OCI-LY1 (cell line): ENCODE measurements at regions not wholly inside any gene's neighbourhood (a gene's known extent, or its start where the extent isn't known, plus 50 kb on each side); places are given as distances from the start of the nearest gene placed in this dataset.
A peak's percentile ranks its signal among the peaks of the same experiment; 100 is the strongest.
"Not testable (repeated sequence)": the region's sequence is repeated elsewhere in the genome, so short reads cannot be mapped to it uniquely, and the experiment has no call there.

Experiments
- H2AFZ ChIP-seq: fragments of 200-600 bp; sonication (generic), shearing (Covaris generic); 2 replicates; pipeline ENCODE4 v1.6.0; 2014; ENCODE audit warnings: antibody characterized with exemption, mild to moderate bottlenecking, low read length
- H3F3A ChIP-seq: fragments of 200-600 bp; sonication (generic), shearing (Covaris generic); 2 replicates; pipeline ENCODE4 v1.6.0; 2014; ENCODE audit warnings: mild to moderate bottlenecking, antibody characterized with exemption, low read length, moderate library complexity; ENCODE audit not compliant: insufficient read depth
- H3K27ac ChIP-seq: fragments of 200-600 bp; sonication (generic); 2 replicates; pipeline ENCODE4 v1.5.1; 2014; ENCODE audit warnings: low read length, mixed run types, mild to moderate bottlenecking, low read depth; ENCODE audit not compliant: poor library complexity, severe bottlenecking
- H3K27me3 ChIP-seq: fragments of 200-600 bp; sonication (generic); 2 replicates; pipeline ENCODE4 v1.6.0; 2014; ENCODE audit warnings: antibody characterized with exemption, mild to moderate bottlenecking, low read length, moderate library complexity; ENCODE audit not compliant: insufficient read depth
- H3K36me3 ChIP-seq: fragments of 200-600 bp; sonication (generic); 2 replicates; pipeline ENCODE4 v1.6.1; 2014; ENCODE audit warnings: mild to moderate bottlenecking, antibody characterized with exemption, low read length, moderate library complexity, mixed read lengths; ENCODE audit not compliant: insufficient read depth
- H3K4me1 ChIP-seq: fragments of 200-600 bp; sonication (generic); 2 replicates; pipeline ENCODE4 v1.5.1; 2014; ENCODE audit warnings: mild to moderate bottlenecking, low read length, moderate library complexity; ENCODE audit not compliant: insufficient read depth, severe bottlenecking
- H3K4me2 ChIP-seq: fragments of 200-600 bp; sonication (generic), shearing (Covaris generic); 2 replicates; pipeline ENCODE4 v1.6.1; 2014; ENCODE audit warnings: low read length
- H3K4me3 ChIP-seq: fragments of 200-600 bp; sonication (generic); 2 replicates; pipeline ENCODE4 v1.5.1; 2014; ENCODE audit warnings: low read length, low read depth, mild to moderate bottlenecking, mixed read lengths; ENCODE audit not compliant: poor library complexity, severe bottlenecking
- H3K79me2 ChIP-seq: fragments of 200-600 bp; shearing (Covaris generic); 2 replicates; pipeline ENCODE4 v1.6.1; 2016; ENCODE audit warnings: mixed run types, low read length, mixed read lengths; ENCODE audit not compliant: insufficient read depth
- H3K9ac ChIP-seq: fragments of 200-600 bp; sonication (generic), shearing (Covaris generic); 2 replicates; pipeline ENCODE4 v1.6.1; 2014; ENCODE audit warnings: mild to moderate bottlenecking, low read length, mixed read lengths
- H3K9me2 ChIP-seq: fragments of 200-600 bp; sonication (generic), shearing (Covaris generic); 2 replicates; pipeline ENCODE4 v1.6.1; 2014; ENCODE audit warnings: low read depth, mild to moderate bottlenecking, low read length, mixed read lengths
- H3K9me3 ChIP-seq: fragments of 200-600 bp; shearing (Covaris generic); 2 replicates; pipeline ENCODE4 v1.6.1; 2014; ENCODE audit warnings: low read length, mixed read lengths
- H4K20me1 ChIP-seq: fragments of 200-600 bp; sonication (generic), shearing (Covaris generic); 2 replicates; pipeline ENCODE4 v1.6.0; 2016; ENCODE audit warnings: mild to moderate bottlenecking, low read length; ENCODE audit not compliant: insufficient read depth
- CTCF ChIP-seq: fragments of 200-600 bp; sonication (generic), shearing (Covaris generic); IDR thresholded peaks from 2 replicates; pipeline ENCODE4 v1.5.1; 2017; ENCODE audit warnings: mild to moderate bottlenecking, antibody characterized with exemption, low read length, moderate library complexity, mixed read lengths
- EZH2 ChIP-seq: fragments of 200-600 bp; sonication (generic), shearing (Covaris generic); IDR thresholded peaks from 2 replicates; pipeline ENCODE4 v1.8.0; 2017; ENCODE audit warnings: borderline replicate concordance, mixed run types, mild to moderate bottlenecking, antibody characterized with exemption, low read length, moderate library complexity, mixed read lengths

GRCh38 chr3:20246662-20247061, 60.7 kb upstream of the SGO1 start:
- H3K27me3 ChIP-seq: no peaks in the 10 kb centered on the region
- no peaks in the 10 kb centered on the region for H3K9me3 ChIP-seq
- no peaks in the 10 kb centered on the region for H3K36me3 ChIP-seq
- TF ChIP-seq CTCF (no peak), EZH2 (no peak)
- H3K79me2 ChIP-seq: no peaks in the 10 kb centered on the region
- H3F3A ChIP-seq: no peaks in the 10 kb centered on the region
- no peaks in the 10 kb centered on the region for H4K20me1 ChIP-seq
- no peak overlapping the region for H3K9ac ChIP-seq
- H3K9me2 ChIP-seq: no peaks in the 10 kb centered on the region
- no peaks in the 10 kb centered on the region for H3K4me1 ChIP-seq
- no peak overlapping the region for H3K4me3 ChIP-seq
- H3K4me2 ChIP-seq: no peak overlapping the region
- no peak overlapping the region for H2AFZ ChIP-seq
- no peak overlapping the region for H3K27ac ChIP-seq

- Histone ChIP-seq H2AFZ (no peak overlapping the region), H3K4me2 (no peak overlapping the region), H3K27me3 (no peaks in the 10 kb centered on the region), H3K79me2 (no peaks in the 10 kb centered on the region), H3K9ac (no peak overlapping the region), H3K4me3 (no peak overlapping the region), H3K4me1 (no peaks in the 10 kb centered on the region), H4K20me1 (no peaks in the 10 kb centered on the region), H3K9me3 (no peaks in the 10 kb centered on the region), H3K9me2 (no peaks in the 10 kb centered on the region), H3K27ac (no peak overlapping the region), H3F3A (no peaks in the 10 kb centered on the region), H3K36me3 (no peaks in the 10 kb centered on the region)
- TF ChIP-seq EZH2 (no peak), CTCF (peak; percentile 35)
These were observed 59.8 kb upstream of the SGO1 start for GRCh38 chr3:20245781-20246180.

- Histone ChIP-seq H3K4me2 (no peak overlapping the region), H3K4me1 (no peaks in the 10 kb centered on the region), H3K27me3 (no peaks in the 10 kb centered on the region), H2AFZ (no peak overlapping the region), H3K79me2 (no peaks in the 10 kb centered on the region), H4K20me1 (no peaks in the 10 kb centered on the region), H3F3A (no peaks in the 10 kb centered on the region), H3K9ac (no peak overlapping the region), H3K36me3 (no peaks in the 10 kb centered on the region), H3K4me3 (no peak overlapping the region), H3K9me2 (no peaks in the 10 kb centered on the region), H3K9me3 (no peaks in the 10 kb centered on the region), H3K27ac (no peak overlapping the region)
- TF ChIP-seq EZH2 (no peak), CTCF (no peak)
These were observed 54.3 kb upstream of the SGO1 start for GRCh38 chr3:20240154-20240883.

GRCh38 chr3:20238199-20238598, 52.2 kb upstream of the SGO1 start:
- H2AFZ ChIP-seq, H3K9me2 ChIP-seq: not testable (repeated sequence)

More at GRCh38 chr3:20238199-20238598, 52.2 kb upstream of the SGO1 start:
- H4K20me1 ChIP-seq, H3K27me3 ChIP-seq, H3K79me2 ChIP-seq, H3K27ac ChIP-seq, H3K36me3 ChIP-seq, H3K4me2 ChIP-seq, H3K9me3 ChIP-seq, H3K4me3 ChIP-seq, H3K4me1 ChIP-seq, H3K9ac ChIP-seq, H3F3A ChIP-seq: not testable (repeated sequence)
